Heart left ventricle (tissue), 13 donors: ENCODE measurements at regions not wholly inside any gene's neighbourhood (a gene's known extent, or its start where the extent isn't known, plus 50 kb on each side); places are given as distances from the start of the nearest gene placed in this dataset.

Experiments used
- POLR2A ChIP-seq, 2 donors: fragments of 450-650 bp; IDR thresholded peaks; one replicate each; pipeline ENCODE4 v1.6.1; 2017; ENCODE audit warnings: antibody characterized with exemption in 2 of 2, mild to moderate bottlenecking in 2 of 2, moderate library complexity in 2 of 2
- TF ChIP-seq, protein P1 (sequence below), 12 donors: fragments of 200-600 bp; sonication (generic) in 4 of 12; IDR thresholded peaks; one replicate each; pipeline versions ENCODE4 v1.5.0 to v1.8.0; 2018 to 2022; ENCODE audit warnings: antibody characterized with exemption in 12 of 12, mild to moderate bottlenecking in 5 of 12
- donor health status: ischemic (EF 13 %, LVEDD 7.1; RV severe dilation, severe dysfunction).
- donor health status: DM: no; HTN: yes; CAD: no.
- donor health status: DM: no; HTN: no; CAD: no.
- donor health status: ischemic (EF 25% LVEDD 6.9; RV normal size, moderate dysfunction).
- donor health status: ischemic (EF 25% LVEDD 5.7; RV mildly dilated, moderate dysfunction).
- donor health status: ischemic (EF 35%, LVEDD 5.7; RV mildly dilated, moderate dysfunction).
- donor health status: nonischemic (EF 11% LVEDD 7.7; RV severe dilation, severe dysfunction).
- donor health status: DM: yes; HTN: yes; CAD: no.
- donor health status: PGD.
- donor health status: ischemic (EF 29% LVEDD 5.4; RV normal size, mild dysfunction).
- donor health status: nonischemic (EF 23%, LVEDD 6.1; RV moderate dilation, normal function).

DNA sequence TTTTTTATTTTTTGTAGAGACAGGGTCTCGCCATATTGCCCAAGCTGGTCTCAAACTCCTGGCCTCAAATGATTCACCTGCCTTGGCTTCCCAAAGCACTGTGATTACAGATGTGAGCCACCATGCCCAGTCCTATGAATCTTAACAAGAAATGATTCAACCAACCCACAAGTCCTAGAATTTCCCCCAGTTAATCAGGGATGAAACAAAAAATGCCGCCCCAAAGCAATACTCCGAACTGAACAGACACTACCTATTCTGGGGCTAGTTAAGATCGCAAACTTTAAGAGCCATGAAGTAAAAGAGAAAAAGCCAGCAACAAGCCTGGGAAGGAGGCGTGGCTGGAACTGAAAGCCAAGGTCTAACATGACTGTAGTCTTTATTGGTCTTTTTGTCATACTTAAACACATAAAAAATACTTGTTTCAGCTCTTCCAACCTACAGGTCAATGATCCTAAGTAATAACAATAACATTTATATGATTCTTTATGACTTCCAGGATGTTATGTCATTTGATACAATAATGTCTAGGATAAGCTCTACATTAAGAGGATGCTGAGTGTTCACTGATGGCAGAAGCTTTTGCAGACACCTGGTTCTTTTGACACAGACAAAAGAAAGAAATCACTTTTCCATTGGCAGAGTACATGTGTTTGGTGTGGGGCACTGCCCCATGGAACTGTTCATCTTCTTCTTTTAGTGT is 361.1 kb upstream of the TLE4 start:
- TF ChIP-seq, protein P1, sequence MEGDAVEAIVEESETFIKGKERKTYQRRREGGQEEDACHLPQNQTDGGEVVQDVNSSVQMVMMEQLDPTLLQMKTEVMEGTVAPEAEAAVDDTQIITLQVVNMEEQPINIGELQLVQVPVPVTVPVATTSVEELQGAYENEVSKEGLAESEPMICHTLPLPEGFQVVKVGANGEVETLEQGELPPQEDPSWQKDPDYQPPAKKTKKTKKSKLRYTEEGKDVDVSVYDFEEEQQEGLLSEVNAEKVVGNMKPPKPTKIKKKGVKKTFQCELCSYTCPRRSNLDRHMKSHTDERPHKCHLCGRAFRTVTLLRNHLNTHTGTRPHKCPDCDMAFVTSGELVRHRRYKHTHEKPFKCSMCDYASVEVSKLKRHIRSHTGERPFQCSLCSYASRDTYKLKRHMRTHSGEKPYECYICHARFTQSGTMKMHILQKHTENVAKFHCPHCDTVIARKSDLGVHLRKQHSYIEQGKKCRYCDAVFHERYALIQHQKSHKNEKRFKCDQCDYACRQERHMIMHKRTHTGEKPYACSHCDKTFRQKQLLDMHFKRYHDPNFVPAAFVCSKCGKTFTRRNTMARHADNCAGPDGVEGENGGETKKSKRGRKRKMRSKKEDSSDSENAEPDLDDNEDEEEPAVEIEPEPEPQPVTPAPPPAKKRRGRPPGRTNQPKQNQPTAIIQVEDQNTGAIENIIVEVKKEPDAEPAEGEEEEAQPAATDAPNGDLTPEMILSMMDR (IDR thresholded peaks at IDR 0.05) = no peak
- no peak for TF ChIP-seq POLR2A (IDR thresholded peaks at IDR 0.05)
